Astrocyte of the cerebellum (primary cell): ENCODE measurements at regions not wholly inside any gene's neighbourhood (a gene's known extent, or its start where the extent isn't known, plus 50 kb on each side); places are given as distances from the start of the nearest gene placed in this dataset.
A peak's percentile ranks its signal among the peaks of the same experiment; 100 is the strongest.

Experiments used
- DNase-seq: peaks from one replicate; pipeline ENCODE4 v3.0.0-alpha.2; 2011; ENCODE audit warnings: low read depth
- H3K4me3 ChIP-seq: 2 replicates; pipeline ENCODE4 v1.5.1; 2011; ENCODE audit warnings: mild to moderate bottlenecking, low read depth, low read length, moderate library complexity
- CTCF ChIP-seq: IDR thresholded peaks from 2 replicates; pipeline ENCODE4 v1.5.1; 2012; ENCODE audit warnings: low read length, low read depth, moderate library complexity, mild to moderate bottlenecking; ENCODE audit errors: missing control alignments
- in situ Hi-C: cut with HindIII; loops from 2 replicates; pipeline ENCODE4 v1.10.0; 2017; ENCODE audit warnings: low sequenced_read_pairs

GRCh38 chrX:112961981-112962380, 121.3 kb upstream of the AMOT start:
- DNase-seq: no peak
- H3K4me3 ChIP-seq: no peak overlapping the region
- no peak for TF ChIP-seq CTCF
- in situ Hi-C loops: no loop called here

- TF ChIP-seq CTCF: no peak
- DNase-seq: peak; percentile 6
- in situ Hi-C loops: no loop called here
- no peak overlapping the region for H3K4me3 ChIP-seq
Measured at GRCh38 chrX:112947981-112948615, 107.5 kb upstream of the AMOT start.

DNA sequence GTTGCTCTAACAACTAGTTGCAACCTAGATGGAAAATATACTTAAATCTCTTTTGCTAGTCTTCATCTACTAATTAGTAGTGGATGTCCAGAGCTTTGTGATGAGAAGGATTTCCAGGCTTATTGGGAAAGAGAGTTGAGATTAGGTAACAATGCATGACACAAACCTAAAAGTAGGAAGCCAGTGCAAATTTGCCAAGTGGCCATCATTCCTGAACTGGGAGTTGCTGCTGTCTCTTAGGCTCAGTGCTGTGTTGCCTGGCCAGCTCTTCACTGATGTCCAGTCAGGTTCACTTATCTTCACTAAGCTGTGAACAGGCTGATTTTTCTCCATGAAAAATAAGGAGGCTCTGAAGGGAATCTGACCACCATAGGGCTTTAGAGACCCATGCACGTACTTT, 105.6 kb upstream of the AMOT start:
- no peak overlapping the region for H3K4me3 ChIP-seq
- in situ Hi-C loops: no loop called here
- no peak for TF ChIP-seq CTCF
- no peak for DNase-seq

DNA sequence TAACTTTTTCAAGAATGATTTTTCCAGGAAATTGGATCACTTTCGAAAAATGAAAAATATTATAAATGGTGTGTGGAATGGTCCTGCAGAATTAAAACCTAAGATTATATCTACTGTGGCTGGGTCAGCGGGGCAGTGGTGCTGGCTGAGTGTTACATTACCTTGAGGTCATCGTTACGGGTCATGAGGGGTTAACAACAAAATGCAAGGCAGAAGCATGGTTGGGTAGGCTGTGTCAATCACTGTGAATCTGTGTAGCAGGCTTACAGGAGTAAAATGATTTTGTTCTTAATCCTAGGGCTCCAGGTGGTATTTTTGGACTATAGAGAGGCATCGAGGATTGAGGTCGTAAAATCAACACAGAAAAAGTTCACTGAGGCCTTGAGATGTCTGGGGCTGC, 105.2 kb upstream of the AMOT start:
- no peak for TF ChIP-seq CTCF
- DNase-seq: no peak
- H3K4me3 ChIP-seq: no peak overlapping the region
- in situ Hi-C loops: no loop called here

GRCh38 chrX:112941209-112941837, 100.7 kb upstream of the AMOT start:
- no peak overlapping the region for H3K4me3 ChIP-seq
- TF ChIP-seq CTCF: no peak
- in situ Hi-C loops: no loop called here
- DNase-seq: no peak

GRCh38 chrX:112935029-112935428, 94.4 kb upstream of the AMOT start:
- in situ Hi-C loops: no loop called here
- no peak for TF ChIP-seq CTCF
- no peak for DNase-seq
- no peak overlapping the region for H3K4me3 ChIP-seq
